ENCODE measurements at regions not wholly inside any gene's neighbourhood (a gene's known extent, or its start where the extent isn't known, plus 50 kb on each side); places are given as distances from the start of the nearest gene placed in this dataset.

- intact Hi-C loops (cut with DNase I), result no loop called here
- Histone ChIP-seq H3K4me1 (no peaks in the 10 kb centered on the region), H3K27me3 (no peaks in the 10 kb centered on the region), H3K27ac (no peak overlapping the region), H3K4me3 (no peak overlapping the region), H3K36me3 (no peaks in the 10 kb centered on the region), H3K9me3 (no peaks in the 10 kb centered on the region)
- no peak for ATAC-seq
- 27% methylated on average over 1 of the region's 1 CpG for WGBS (ENCODE audit: insufficient coverage, low coverage, low lambda C conversion rate, missing lambda C conversion rate)
- DNase-seq, result no peak
- TF ChIP-seq POLR2A (IDR thresholded peaks at IDR 0.05), result no peak
- no peak for TF ChIP-seq CTCF (IDR thresholded peaks at IDR 0.05)
These were observed 230.8 kb downstream of the CTH start for GRCh38 chr1:70641868-70642267.

- DNase-seq (no peak), ATAC-seq (no peak)
- no peak overlapping the region for H3K4me3 ChIP-seq
- intact Hi-C loops (cut with DNase I), result no loop called here
- no peak overlapping the region for H3K27ac ChIP-seq
- TF ChIP-seq POLR2A (IDR thresholded peaks at IDR 0.05) (no peak), CTCF (IDR thresholded peaks at IDR 0.05) (no peak)
- H3K4me1 ChIP-seq, result peaks cover 0 to 4% (median 0%) of the 10 kb centered on the region in 4 donors
- no peaks in the 10 kb centered on the region for H3K36me3 ChIP-seq
- H3K27me3 ChIP-seq, result no peaks in the 10 kb centered on the region
- no peaks in the 10 kb centered on the region for H3K9me3 ChIP-seq
- 66% methylated on average over 2 of the region's 2 CpGs for WGBS (ENCODE audit: insufficient coverage, low coverage, low lambda C conversion rate, missing lambda C conversion rate)
These were observed 245.3 kb downstream of the CTH start for GRCh38 chr1:70656361-70656760.

GRCh38 chr1:70659891-70660290, 248.8 kb downstream of the CTH start:
- H3K36me3 ChIP-seq, result no peaks in the 10 kb centered on the region
- no peaks in the 10 kb centered on the region for H3K9me3 ChIP-seq
- DNase-seq (no peak), ATAC-seq (peak; percentile 33 to 95 (median 68))
- peaks cover 0 to 4% (median 0%) of the 10 kb centered on the region in 4 donors for H3K4me1 ChIP-seq
- intact Hi-C loops (cut with DNase I), result no loop called here
- TF ChIP-seq POLR2A (IDR thresholded peaks at IDR 0.05) (no peak), CTCF (IDR thresholded peaks at IDR 0.05) (no peak)
- H3K27me3 ChIP-seq, result no peaks in the 10 kb centered on the region
- no peak overlapping the region for H3K27ac ChIP-seq
- H3K4me3 ChIP-seq, result no peak overlapping the region
- 28% methylated on average over 2 of the region's 2 CpGs for WGBS (ENCODE audit: insufficient coverage, low coverage, low lambda C conversion rate, missing lambda C conversion rate)

GRCh38 chr1:70666381-70667140, 255.5 kb downstream of the CTH start:
- Histone ChIP-seq H3K4me1 (no peaks in the 10 kb centered on the region), H3K27me3 (no peaks in the 10 kb centered on the region), H3K9me3 (no peaks in the 10 kb centered on the region), H3K36me3 (no peaks in the 10 kb centered on the region), H3K4me3 (no peak overlapping the region), H3K27ac (no peak overlapping the region)
- peak in 3 of 4 donors; percentile 19 to 66 (median 63) for ATAC-seq
- WGBS (ENCODE audit: insufficient coverage, low coverage, low lambda C conversion rate, missing lambda C conversion rate), result 34% methylated on average over 8 of the region's 8 CpGs
- no peak for DNase-seq
- intact Hi-C loops (cut with DNase I), result no loop called here
- TF ChIP-seq POLR2A (IDR thresholded peaks at IDR 0.05) (no peak), CTCF (IDR thresholded peaks at IDR 0.05) (no peak)
